CD4-positive, CD25-positive, alpha-beta regulatory T cell (primary cell): ENCODE measurements at regions not wholly inside any gene's neighbourhood (a gene's known extent, or its start where the extent isn't known, plus 50 kb on each side); places are given as distances from the start of the nearest gene placed in this dataset.
"Not testable (repeated sequence)": the region's sequence is repeated elsewhere in the genome, so short reads cannot be mapped to it uniquely, and the experiment has no call there.

Source experiments
- ATAC-seq, 2 donors: fragments of 150-1000 bp; cut with Tn5 transposase; one replicate each; pipeline ENCODE4 v1.10.0; 2021; ENCODE audit warnings: low read depth in 2 of 2, moderate number of reproducible peaks in 2 of 2, moderate library complexity in 1 of 2
- DNase-seq, 3 donors: peaks; one replicate each; pipeline versions ENCODE4 v3.0.0 to v3.0.0-alpha.2; 2012 to 2022; ENCODE audit warnings: mixed read lengths in 1 of 3
- H3K27ac ChIP-seq: one replicate; pipeline ENCODE4 v1.7.0; 2013; ENCODE audit warnings: mild to moderate bottlenecking, low read length; ENCODE audit not compliant: insufficient read depth, poor library complexity, severe bottlenecking
- H3K27me3 ChIP-seq: one replicate; pipeline ENCODE4 v1.7.0; 2013; ENCODE audit warnings: low read length; ENCODE audit not compliant: control insufficient read depth, insufficient read depth
- H3K36me3 ChIP-seq: one replicate; pipeline ENCODE4 v1.7.0; 2013; ENCODE audit warnings: mild to moderate bottlenecking, low read length, moderate library complexity; ENCODE audit not compliant: control insufficient read depth, insufficient read depth
- H3K4me1 ChIP-seq: 2 replicates; pipeline ENCODE4 v1.7.0; 2013; ENCODE audit warnings: mild to moderate bottlenecking, low read length; ENCODE audit not compliant: insufficient read depth, control insufficient read depth, poor library complexity, severe bottlenecking
- H3K4me3 ChIP-seq: one replicate; pipeline ENCODE4 v1.7.0; 2013; ENCODE audit warnings: low read depth, mild to moderate bottlenecking, low read length, moderate library complexity
- H3K9me3 ChIP-seq, 2 experiments: 1 replicate in 1 of 2; 2 replicates in 1 of 2; pipeline ENCODE4 v1.7.0; 2013; ENCODE audit warnings: low read length in 2 of 2, mild to moderate bottlenecking in 1 of 2, moderate library complexity in 1 of 2; ENCODE audit not compliant: control insufficient read depth in 2 of 2
- H3K27ac Mint-ChIP-seq, 3 donors: one replicate each; pipeline ENCODE4 v1.8.0; 2020 to 2022; ENCODE audit warnings: mild to moderate bottlenecking in 3 of 3, mixed read lengths in 3 of 3, moderate library complexity in 2 of 3
- H3K27me3 Mint-ChIP-seq: one replicate; pipeline ENCODE4 v1.8.0; 2022; ENCODE audit warnings: mild to moderate bottlenecking, mixed read lengths
- H3K36me3 Mint-ChIP-seq: one replicate; pipeline ENCODE4 v1.8.0; 2020; ENCODE audit warnings: mixed read lengths
- H3K4me1 Mint-ChIP-seq, 4 donors: one replicate each; pipeline ENCODE4 v1.8.0; 2020 to 2022; ENCODE audit warnings: mixed read lengths in 4 of 4, mild to moderate bottlenecking in 1 of 4
- H3K4me3 Mint-ChIP-seq, 4 donors: one replicate each; pipeline ENCODE4 v1.8.0; 2020 to 2022; ENCODE audit warnings: mild to moderate bottlenecking in 4 of 4, mixed read lengths in 4 of 4, moderate library complexity in 3 of 4
- H3K9me3 Mint-ChIP-seq, 7 donors: one replicate each; pipeline ENCODE4 v1.8.0; 2020 to 2022; ENCODE audit warnings: mixed read lengths in 7 of 7, mild to moderate bottlenecking in 3 of 7, moderate library complexity in 2 of 7

- no peak for ATAC-seq
- H3K27me3 ChIP-seq, result no peaks in the 10 kb centered on the region
Observed at GRCh38 chr4:127482049-127482448, 150.7 kb upstream of the INTU start.

GRCh38 chr4:127484117-127484516 lies 148.6 kb upstream of the INTU start:
- no peaks in the 10 kb centered on the region for H3K4me1 ChIP-seq
- Mint-ChIP-seq H3K27me3 (no peaks in the 10 kb centered on the region), H3K4me3 (no peak overlapping the region), H3K4me1 (no peaks in the 10 kb centered on the region), H3K9me3 (peaks cover 0 to 4% (median 0%) of the 10 kb centered on the region in 7 donors), H3K36me3 (no peaks in the 10 kb centered on the region), H3K27ac (no peak overlapping the region)
- H3K36me3 ChIP-seq, result no peaks in the 10 kb centered on the region
- H3K27ac ChIP-seq, result no peak overlapping the region
- ATAC-seq (no peak), DNase-seq (no peak)
- no peaks in the 10 kb centered on the region for H3K27me3 ChIP-seq
- H3K4me3 ChIP-seq, result no peak overlapping the region
- no peaks in the 10 kb centered on the region for H3K9me3 ChIP-seq

More at GRCh38 chr4:127482049-127482448, 150.7 kb upstream of the INTU start:
- Mint-ChIP-seq H3K27ac (no peak overlapping the region), H3K9me3 (peaks cover 0 to 3% (median 0%) of the 10 kb centered on the region in 7 donors), H3K4me3 (no peak overlapping the region), H3K36me3 (no peaks in the 10 kb centered on the region), H3K4me1 (no peaks in the 10 kb centered on the region), H3K27me3 (no peaks in the 10 kb centered on the region)
- H3K9me3 ChIP-seq, result no peaks in the 10 kb centered on the region
- no peak overlapping the region for H3K27ac ChIP-seq
- H3K4me3 ChIP-seq, result no peak overlapping the region
- no peaks in the 10 kb centered on the region for H3K36me3 ChIP-seq
- H3K4me1 ChIP-seq, result no peaks in the 10 kb centered on the region
- no peak for DNase-seq

GRCh38 chr4:127486248-127486647 lies 146.5 kb upstream of the INTU start:
- Histone ChIP-seq H3K27me3 (no peaks in the 10 kb centered on the region), H3K9me3 (no peaks in the 10 kb centered on the region), H3K4me1 (no peaks in the 10 kb centered on the region), H3K4me3 (no peak overlapping the region), H3K36me3 (no peaks in the 10 kb centered on the region), H3K27ac (no peak overlapping the region)
- no peak overlapping the region for H3K27ac Mint-ChIP-seq
- DNase-seq (no peak), ATAC-seq (no peak)
- H3K9me3 Mint-ChIP-seq, result peaks cover 0 to 4% (median 0%) of the 10 kb centered on the region in 7 donors
- no peaks in the 10 kb centered on the region for H3K4me1 Mint-ChIP-seq
- H3K27me3 Mint-ChIP-seq, result no peaks in the 10 kb centered on the region
- no peaks in the 10 kb centered on the region for H3K36me3 Mint-ChIP-seq
- no peak overlapping the region for H3K4me3 Mint-ChIP-seq

GRCh38 chr4:127491571-127491970 lies 141.2 kb upstream of the INTU start:
- Mint-ChIP-seq H3K4me3 (no peak overlapping the region), H3K27me3 (no peaks in the 10 kb centered on the region), H3K36me3 (no peaks in the 10 kb centered on the region), H3K27ac (no peak overlapping the region), H3K9me3 (peaks cover 0 to 1% (median 0%) of the 10 kb centered on the region in 7 donors), H3K4me1 (no peaks in the 10 kb centered on the region)
- no peak for DNase-seq
- no peak overlapping the region for H3K4me3 ChIP-seq
- H3K27me3 ChIP-seq, result no peaks in the 10 kb centered on the region
- H3K9me3 ChIP-seq, result no peaks in the 10 kb centered on the region
- no peak for ATAC-seq
- H3K36me3 ChIP-seq, result no peaks in the 10 kb centered on the region
- no peak overlapping the region for H3K27ac ChIP-seq
- H3K4me1 ChIP-seq, result no peaks in the 10 kb centered on the region

GRCh38 chr4:127496875-127497274 lies 135.9 kb upstream of the INTU start:
- ATAC-seq, H3K9me3 Mint-ChIP-seq, H3K27me3 Mint-ChIP-seq, H3K4me1 Mint-ChIP-seq, H3K27me3 ChIP-seq, H3K36me3 ChIP-seq, H3K4me1 ChIP-seq, DNase-seq, H3K27ac ChIP-seq, H3K27ac Mint-ChIP-seq, H3K4me3 ChIP-seq, H3K36me3 Mint-ChIP-seq, H3K9me3 ChIP-seq: not testable (repeated sequence)
- peak overlapping the region in 1 of 4 donors; percentile 74 for H3K4me3 Mint-ChIP-seq

DNA sequence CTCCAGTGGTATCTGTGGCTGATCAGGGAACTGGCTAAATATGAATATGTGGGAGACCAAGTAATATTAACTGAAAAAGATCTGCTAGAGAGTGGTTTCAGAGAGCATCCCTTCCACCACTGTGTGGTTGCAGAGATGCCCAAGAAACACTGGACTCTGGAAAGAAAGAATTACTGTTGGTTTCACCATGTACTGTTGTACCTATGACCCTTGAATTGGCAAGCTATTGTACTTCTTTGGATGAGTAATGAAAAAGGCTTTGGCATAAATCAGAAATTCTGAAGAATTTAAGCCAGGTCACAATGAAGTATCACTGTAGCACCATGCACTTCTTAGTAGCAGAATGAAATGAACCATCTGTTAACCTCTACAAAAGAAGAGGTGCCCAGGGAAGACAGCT lies 134.4 kb upstream of the INTU start:
- H3K27ac Mint-ChIP-seq, result no peak overlapping the region
- no peaks in the 10 kb centered on the region for H3K27me3 Mint-ChIP-seq
- Histone ChIP-seq H3K9me3 (no peaks in the 10 kb centered on the region), H3K4me3 (no peak overlapping the region), H3K27ac (no peak overlapping the region), H3K36me3 (no peaks in the 10 kb centered on the region), H3K27me3 (no peaks in the 10 kb centered on the region), H3K4me1 (no peaks in the 10 kb centered on the region)
- H3K4me3 Mint-ChIP-seq, result no peak overlapping the region
- no peaks in the 10 kb centered on the region for H3K4me1 Mint-ChIP-seq
- DNase-seq (no peak), ATAC-seq (no peak)
- H3K9me3 Mint-ChIP-seq, result peaks cover 0 to 2% (median 0%) of the 10 kb centered on the region in 7 donors
- H3K36me3 Mint-ChIP-seq, result no peaks in the 10 kb centered on the region

GRCh38 chr4:127500242-127500641 lies 132.5 kb upstream of the INTU start:
- no peak for ATAC-seq
- Mint-ChIP-seq H3K4me1 (no peaks in the 10 kb centered on the region), H3K9me3 (peaks cover 0 to 2% (median 0%) of the 10 kb centered on the region in 7 donors), H3K4me3 (no peak overlapping the region), H3K27ac (no peak overlapping the region), H3K36me3 (no peaks in the 10 kb centered on the region), H3K27me3 (no peaks in the 10 kb centered on the region)
- Histone ChIP-seq H3K9me3 (no peaks in the 10 kb centered on the region), H3K27me3 (no peaks in the 10 kb centered on the region), H3K4me1 (no peaks in the 10 kb centered on the region), H3K27ac (no peak overlapping the region), H3K4me3 (no peak overlapping the region), H3K36me3 (no peaks in the 10 kb centered on the region)
- no peak for DNase-seq

DNA sequence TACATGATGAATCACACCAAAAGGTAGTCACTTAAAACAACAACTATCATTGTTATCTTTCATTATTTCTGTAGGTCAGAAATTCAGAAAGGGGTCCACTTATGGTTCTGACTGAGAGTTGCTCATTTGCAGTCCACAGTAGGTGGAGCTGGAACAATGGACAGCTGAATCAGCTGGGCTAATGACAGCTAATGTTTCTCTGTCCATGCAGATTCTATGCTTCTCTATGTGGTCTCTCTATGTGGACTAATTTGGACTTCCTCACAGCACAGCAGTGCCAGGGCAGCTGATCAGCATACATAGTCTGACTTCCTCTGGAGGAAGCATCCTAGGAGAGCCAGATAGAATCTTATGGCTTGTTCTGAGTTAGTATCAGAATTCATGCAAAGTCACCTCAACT lies 131.7 kb upstream of the INTU start:
- H3K9me3 ChIP-seq, result no peaks in the 10 kb centered on the region
- no peak for DNase-seq
- H3K4me3 ChIP-seq, result no peak overlapping the region
- H3K27me3 ChIP-seq, result no peaks in the 10 kb centered on the region
- peaks cover 0 to 2% (median 0%) of the 10 kb centered on the region in 7 donors for H3K9me3 Mint-ChIP-seq
- H3K4me3 Mint-ChIP-seq, result no peak overlapping the region
- H3K27ac ChIP-seq, result no peak overlapping the region
- no peaks in the 10 kb centered on the region for H3K36me3 Mint-ChIP-seq
- H3K27ac Mint-ChIP-seq, result no peak overlapping the region
- H3K36me3 ChIP-seq, result no peaks in the 10 kb centered on the region
- ATAC-seq, result no peak
- no peaks in the 10 kb centered on the region for H3K4me1 ChIP-seq
- no peaks in the 10 kb centered on the region for H3K4me1 Mint-ChIP-seq
- no peaks in the 10 kb centered on the region for H3K27me3 Mint-ChIP-seq
